Transverse colon (tissue), 4 donors: ENCODE measurements at regions not wholly inside any gene's neighbourhood (a gene's known extent, or its start where the extent isn't known, plus 50 kb on each side); places are given as distances from the start of the nearest gene placed in this dataset.

Source experiments
- DNase-seq: peaks from one replicate; pipeline ENCODE4 v3.0.0-alpha.2; 2019
- H3K27ac ChIP-seq, 4 donors: fragments of 200-600 bp; sonication (generic); 2 replicates each; pipeline ENCODE4 v1.5.1; 2016 to 2018; ENCODE audit warnings: inconsistent platforms in 4 of 4
- H3K27me3 ChIP-seq: fragments of 200-600 bp; sonication (generic); 2 replicates; pipeline ENCODE4 v1.5.1; 2017; ENCODE audit warnings: inconsistent platforms
- H3K36me3 ChIP-seq, 4 donors: fragments of 200-600 bp; sonication (generic); 2 replicates each; pipeline ENCODE4 v1.5.1; 2017 to 2019; ENCODE audit warnings: inconsistent platforms in 4 of 4
- H3K4me1 ChIP-seq, 4 donors: fragments of 200-600 bp; sonication (generic); 2 replicates each; pipeline ENCODE4 v1.5.1; 2017 to 2020; ENCODE audit warnings: inconsistent platforms in 4 of 4
- H3K4me3 ChIP-seq, 4 donors: fragments of 200-600 bp; sonication (generic); 1 replicate in 1 of 4; 2 replicates in 3 of 4; pipeline versions ENCODE4 v1.5.1 to v1.6.1; 2017 to 2019; ENCODE audit warnings: inconsistent platforms in 4 of 4
- H3K9me3 ChIP-seq, 2 donors: fragments of 200-600 bp; sonication (generic); 2 replicates each; pipeline ENCODE4 v1.5.1; 2017 to 2019; ENCODE audit warnings: inconsistent platforms in 2 of 2
- EP300 ChIP-seq: sonication (generic); formaldehyde crosslinking; IDR thresholded peaks from one replicate; pipeline ENCODE4 v1.6.1; 2017; ENCODE audit warnings: antibody characterized with exemption, low read depth
- POLR2A ChIP-seq: fragments of 450-650 bp; IDR thresholded peaks from one replicate; pipeline ENCODE4 v1.6.1; 2016; ENCODE audit warnings: antibody characterized with exemption, mild to moderate bottlenecking, moderate library complexity
- POLR2AphosphoS5 ChIP-seq, 3 donors: sonication (generic); formaldehyde crosslinking; IDR thresholded peaks; one replicate each; pipeline ENCODE4 v1.6.1; 2016; ENCODE audit warnings: antibody characterized with exemption in 3 of 3
- WGBS, 2 donors: methylation state at CpG; one replicate each; pipeline ENCODE4 v1.1.5; 2018; ENCODE audit warnings: low coverage in 1 of 2; 5-methylcytosine and 5-hydroxymethylcytosine counted together
- in situ Hi-C, 4 donors: fragments of 200-750 bp; cut with MboI; loops; one replicate each; pipeline versions ENCODE4 v1.15.0 to v1.15.1; 2017; ENCODE audit warnings: low sequenced_read_pairs in 3 of 4, low pct_ligation_motif_present in 1 of 4, low pct_unique_long_range_greater_than_20kb in 1 of 4
- intact Hi-C: fragments of 100-400 bp; cut with DNase I; formaldehyde crosslinking; loops from one replicate; pipeline ENCODE4 v1.15.1; 2023; ENCODE audit warnings: low total_unique reads
- TF ChIP-seq, protein P1 (sequence below), 5 experiments: fragments of 200-600 bp in 3 of 5; fragments of 450-650 bp in 2 of 5; sonication (generic) in 3 of 5; IDR thresholded peaks; 1 replicate in 2 of 5; 2 replicates in 3 of 5; pipeline ENCODE4 v1.5.1; 2016 to 2017; ENCODE audit warnings: antibody characterized with exemption in 5 of 5, inconsistent platforms in 3 of 5, mild to moderate bottlenecking in 2 of 5, moderate library complexity in 1 of 5

DNA sequence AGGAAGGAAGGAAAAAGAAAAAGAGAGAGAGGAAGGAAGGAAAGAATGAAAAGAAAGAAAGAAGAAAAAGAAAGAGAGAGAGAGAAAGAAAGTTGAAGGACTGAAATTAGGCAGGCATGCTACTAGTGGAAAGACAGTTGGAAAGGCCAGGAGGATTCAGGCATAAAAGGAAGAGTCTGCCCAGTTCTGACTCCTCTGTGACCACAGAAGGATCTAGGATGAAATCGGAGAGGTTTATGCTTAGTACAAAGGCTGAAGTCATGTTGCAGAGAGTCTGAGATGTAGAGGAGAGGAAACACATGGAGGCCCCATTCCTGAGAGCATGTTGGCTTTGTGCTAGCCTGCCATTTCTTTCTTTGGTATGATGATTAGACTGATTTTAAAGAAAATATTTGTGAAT, 246.5 kb upstream of the ARGLU1 start:
- in situ Hi-C loops: no loop called here
- WGBS, 2 donors: 37 to 44% methylated on average over 1 of the region's 1 CpG

DNA sequence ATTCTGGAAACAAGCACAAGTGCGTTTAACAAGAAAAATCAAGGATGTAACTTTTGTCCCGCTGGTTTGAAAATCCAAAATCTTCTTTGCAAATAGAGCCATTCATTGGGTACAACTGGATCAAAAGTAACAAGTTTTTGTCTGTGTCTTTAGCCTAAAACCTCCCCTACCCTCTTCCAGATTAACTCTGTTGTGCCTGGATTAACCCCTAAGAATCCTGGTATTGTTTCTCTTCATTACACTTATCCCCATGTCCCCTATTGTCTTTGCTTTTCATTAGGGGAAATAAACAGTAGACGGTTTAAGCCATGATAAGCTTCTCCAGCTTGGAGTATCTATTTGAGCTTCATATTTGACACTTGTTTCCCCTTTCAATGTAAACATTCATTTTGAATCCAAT, 242.1 kb upstream of the ARGLU1 start:
- Histone ChIP-seq H3K4me3 (no peak overlapping the region), H3K9me3 (no peaks in the 10 kb centered on the region), H3K36me3 (no peaks in the 10 kb centered on the region), H3K27ac (no peak overlapping the region), H3K27me3 (no peaks in the 10 kb centered on the region), H3K4me1 (no peaks in the 10 kb centered on the region)
- TF ChIP-seq, protein P1, sequence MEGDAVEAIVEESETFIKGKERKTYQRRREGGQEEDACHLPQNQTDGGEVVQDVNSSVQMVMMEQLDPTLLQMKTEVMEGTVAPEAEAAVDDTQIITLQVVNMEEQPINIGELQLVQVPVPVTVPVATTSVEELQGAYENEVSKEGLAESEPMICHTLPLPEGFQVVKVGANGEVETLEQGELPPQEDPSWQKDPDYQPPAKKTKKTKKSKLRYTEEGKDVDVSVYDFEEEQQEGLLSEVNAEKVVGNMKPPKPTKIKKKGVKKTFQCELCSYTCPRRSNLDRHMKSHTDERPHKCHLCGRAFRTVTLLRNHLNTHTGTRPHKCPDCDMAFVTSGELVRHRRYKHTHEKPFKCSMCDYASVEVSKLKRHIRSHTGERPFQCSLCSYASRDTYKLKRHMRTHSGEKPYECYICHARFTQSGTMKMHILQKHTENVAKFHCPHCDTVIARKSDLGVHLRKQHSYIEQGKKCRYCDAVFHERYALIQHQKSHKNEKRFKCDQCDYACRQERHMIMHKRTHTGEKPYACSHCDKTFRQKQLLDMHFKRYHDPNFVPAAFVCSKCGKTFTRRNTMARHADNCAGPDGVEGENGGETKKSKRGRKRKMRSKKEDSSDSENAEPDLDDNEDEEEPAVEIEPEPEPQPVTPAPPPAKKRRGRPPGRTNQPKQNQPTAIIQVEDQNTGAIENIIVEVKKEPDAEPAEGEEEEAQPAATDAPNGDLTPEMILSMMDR (IDR thresholded peaks at IDR 0.05): no peak
- TF ChIP-seq EP300: no peak
- no peak for TF ChIP-seq POLR2AphosphoS5 (IDR thresholded peaks at IDR 0.05)
- TF ChIP-seq POLR2A: no peak
- 68 to 93% methylated on average over 3 of the region's 3 CpGs for WGBS, 2 donors
- DNase-seq: no peak
- in situ Hi-C loops: no loop called here
- intact Hi-C loops: no loop called here

More for the DNA sequence above, 246.5 kb upstream of the ARGLU1 start:
- H3K4me3 ChIP-seq: no peak overlapping the region
- no peaks in the 10 kb centered on the region for H3K36me3 ChIP-seq
- intact Hi-C loops: no loop called here
- no peak overlapping the region for H3K27ac ChIP-seq
- H3K4me1 ChIP-seq: no peaks in the 10 kb centered on the region
- no peaks in the 10 kb centered on the region for H3K27me3 ChIP-seq
- no peaks in the 10 kb centered on the region for H3K9me3 ChIP-seq
- no peak for DNase-seq
- no peak for TF ChIP-seq POLR2AphosphoS5 (IDR thresholded peaks at IDR 0.05)
- TF ChIP-seq, protein P1 (IDR thresholded peaks at IDR 0.05): no peak
- TF ChIP-seq POLR2A: no peak
- no peak for TF ChIP-seq EP300

DNA sequence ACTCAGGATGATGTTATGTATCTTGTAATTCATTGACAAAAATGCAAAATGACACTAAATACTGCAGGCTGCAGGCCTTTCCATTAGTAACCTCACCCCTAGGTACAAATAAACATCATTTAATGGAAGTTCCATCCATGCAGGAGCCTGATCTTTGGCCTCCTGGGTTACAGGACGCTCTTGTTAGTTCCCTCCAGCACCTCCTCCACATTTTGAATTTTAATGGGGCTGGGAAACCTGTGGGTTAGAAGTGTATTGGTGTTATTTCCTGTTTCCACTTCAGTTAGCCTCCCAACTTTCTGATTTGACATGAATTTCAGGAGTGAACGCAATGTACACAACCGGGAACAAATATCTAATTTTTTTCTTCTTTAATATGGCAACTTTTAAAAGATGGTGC, 237.1 kb upstream of the ARGLU1 start:
- no peak for DNase-seq
- Histone ChIP-seq H3K4me1 (no peaks in the 10 kb centered on the region), H3K4me3 (no peak overlapping the region), H3K9me3 (no peaks in the 10 kb centered on the region), H3K27me3 (no peaks in the 10 kb centered on the region), H3K36me3 (no peaks in the 10 kb centered on the region), H3K27ac (no peak overlapping the region)
- intact Hi-C loops: no loop called here
- 67 to 73% methylated on average over 3 of the region's 3 CpGs for WGBS, 2 donors
- TF ChIP-seq EP300: no peak
- TF ChIP-seq POLR2A: no peak
- TF ChIP-seq, protein P1 (IDR thresholded peaks at IDR 0.05): no peak
- TF ChIP-seq POLR2AphosphoS5 (IDR thresholded peaks at IDR 0.05): no peak
- in situ Hi-C loops: no loop called here

DNA sequence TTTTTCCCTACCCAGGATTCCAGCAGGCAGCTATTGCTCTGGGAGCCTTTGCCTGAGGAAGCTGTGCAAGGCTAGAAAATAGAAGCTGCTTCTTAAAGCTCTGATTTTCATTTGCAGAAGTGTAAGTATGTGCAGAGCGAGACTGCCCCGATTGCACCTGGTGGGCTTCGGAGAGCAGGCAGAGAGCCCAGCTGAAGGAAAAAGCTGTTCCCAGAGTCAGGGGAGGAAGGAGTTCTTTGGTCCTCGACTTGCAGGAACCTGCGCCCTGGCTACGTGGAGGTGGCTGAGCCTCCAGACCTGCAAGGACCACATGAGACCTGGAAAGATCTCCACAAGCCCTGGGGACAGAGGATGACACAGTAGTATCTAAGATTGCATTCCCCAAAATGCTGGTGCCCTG, 235.0 kb upstream of the ARGLU1 start:
- intact Hi-C loops: no loop called here

More for the DNA sequence above, 235.0 kb upstream of the ARGLU1 start:
- no peak for DNase-seq
- in situ Hi-C loops: no loop called here
- no peaks in the 10 kb centered on the region for H3K36me3 ChIP-seq
- TF ChIP-seq, protein P1 (IDR thresholded peaks at IDR 0.05): no peak
- TF ChIP-seq POLR2A (no peak), EP300 (no peak), POLR2AphosphoS5 (IDR thresholded peaks at IDR 0.05) (no peak)
- no peaks in the 10 kb centered on the region for H3K9me3 ChIP-seq
- no peak overlapping the region for H3K4me3 ChIP-seq
- H3K27me3 ChIP-seq: no peaks in the 10 kb centered on the region
- H3K4me1 ChIP-seq: no peaks in the 10 kb centered on the region
- H3K27ac ChIP-seq: no peak overlapping the region
- 78 to 93% methylated on average over 5 to 6 of the region's 6 CpGs for WGBS, 2 donors
